NCI-H2029 treated with DMSO at 0.1 percent for 48 hours (cell line): ENCODE measurements at regions not wholly inside any gene's neighbourhood (a gene's known extent, or its start where the extent isn't known, plus 50 kb on each side); places are given as distances from the start of the nearest gene placed in this dataset.
"Not testable (repeated sequence)": the region's sequence is repeated elsewhere in the genome, so short reads cannot be mapped to it uniquely, and the experiment has no call there.

Source experiments
- DNase-seq: peaks from one replicate; lab custom pipeline; 2025; lab: John Stamatoyannopoulos, UW

DNA sequence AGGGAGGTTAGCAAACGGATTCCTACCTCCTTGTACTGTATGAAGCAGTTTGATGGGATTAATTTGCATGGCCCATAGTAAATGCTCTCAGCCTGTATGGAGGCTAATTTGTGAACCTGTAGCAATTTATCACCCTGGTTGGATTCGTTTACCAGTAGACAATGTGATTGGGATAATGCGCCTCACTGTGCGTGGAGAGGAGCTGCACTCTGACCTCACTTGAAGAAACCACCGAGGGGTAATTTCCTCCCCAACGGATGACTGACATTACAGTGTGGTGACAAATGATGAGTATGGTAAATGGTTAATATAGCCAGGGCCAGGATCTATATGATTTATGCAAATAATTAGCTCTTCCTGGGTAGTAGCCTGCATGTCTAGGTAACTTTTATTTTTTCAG, 479.1 kb upstream of the RBFOX1 start:
- no peak for DNase-seq

GRCh38 chr16:6852643-6853225, 479.9 kb upstream of the RBFOX1 start:
- DNase-seq = no peak

DNA sequence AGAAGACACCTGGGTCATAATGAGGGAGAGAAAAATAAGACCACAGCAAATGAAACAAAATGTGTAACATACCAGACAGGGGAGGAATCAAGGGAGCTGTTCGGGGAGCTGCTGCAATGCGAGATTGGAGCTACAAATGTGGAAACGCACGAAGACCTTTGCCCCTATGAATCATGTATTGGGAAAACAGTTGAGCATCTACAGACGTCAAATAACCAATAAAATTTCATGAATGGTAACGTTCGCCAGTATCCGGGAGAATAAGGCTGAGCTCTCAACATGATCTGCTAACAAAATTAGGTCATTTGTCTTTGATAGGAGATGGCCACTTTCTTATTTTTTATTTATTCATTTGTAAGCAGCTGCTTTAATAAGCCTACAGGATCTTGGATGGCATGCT, 486.2 kb upstream of the RBFOX1 start:
- no peak for DNase-seq

- DNase-seq = no peak
Observed at GRCh38 chr16:6841392-6841791, 491.3 kb upstream of the RBFOX1 start.

DNA sequence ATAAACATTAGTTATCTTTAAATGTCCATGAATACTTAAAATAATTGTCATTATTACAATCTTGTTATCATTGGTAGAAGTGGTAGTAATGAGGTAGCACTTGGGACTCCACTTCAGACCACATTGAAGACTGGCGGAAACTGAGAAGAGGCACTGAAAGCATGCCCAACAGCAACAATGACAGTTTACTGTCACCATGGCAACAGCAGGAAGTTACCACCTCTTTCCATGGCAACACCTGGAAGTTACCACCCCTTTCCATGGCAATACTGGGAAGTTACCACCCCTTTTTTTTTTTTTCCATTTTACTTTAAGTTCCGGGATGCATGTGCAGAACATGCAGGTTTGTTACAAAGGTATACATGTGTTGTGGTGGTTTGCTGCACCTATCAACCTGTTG, 494.9 kb upstream of the RBFOX1 start:
- DNase-seq = no peak

DNA sequence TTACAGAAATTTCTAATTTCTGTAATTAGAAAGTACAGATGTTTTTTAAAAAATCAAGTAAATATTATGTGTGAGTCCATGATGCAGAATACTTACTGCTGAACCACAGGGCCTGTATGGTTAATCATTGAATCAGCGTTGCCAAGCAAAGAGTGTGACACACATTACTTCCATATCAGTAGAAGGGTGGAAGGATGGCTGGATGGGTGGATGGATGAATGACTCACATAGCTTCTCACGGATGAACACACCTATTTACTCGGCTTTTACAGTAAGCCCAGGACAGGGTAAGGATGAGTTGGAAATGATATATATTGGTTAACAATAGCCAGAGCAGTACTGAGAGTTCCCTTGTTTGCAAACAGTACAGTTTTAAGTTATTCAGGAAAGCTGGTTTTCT, 495.9 kb upstream of the RBFOX1 start:
- no peak for DNase-seq

DNA sequence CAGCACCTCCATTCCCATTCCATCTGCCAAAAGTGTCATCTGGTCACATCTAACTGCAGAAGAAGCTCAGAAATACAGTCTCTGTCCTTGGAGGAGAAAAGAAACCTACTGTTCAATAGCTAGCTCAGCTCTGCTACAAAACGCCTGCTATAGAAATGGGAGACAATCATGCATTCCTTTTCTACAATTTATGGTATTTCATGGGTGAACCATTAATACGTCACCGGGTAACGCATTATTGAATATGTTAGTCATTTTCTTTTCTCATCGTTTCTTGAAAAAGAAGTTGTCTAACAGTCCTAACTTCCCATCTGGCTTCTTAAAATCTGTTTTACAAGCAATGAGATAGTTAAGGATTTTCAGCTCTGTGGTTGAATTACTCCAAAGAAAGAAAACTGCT, 496.7 kb upstream of the RBFOX1 start:
- DNase-seq = no peak

DNA sequence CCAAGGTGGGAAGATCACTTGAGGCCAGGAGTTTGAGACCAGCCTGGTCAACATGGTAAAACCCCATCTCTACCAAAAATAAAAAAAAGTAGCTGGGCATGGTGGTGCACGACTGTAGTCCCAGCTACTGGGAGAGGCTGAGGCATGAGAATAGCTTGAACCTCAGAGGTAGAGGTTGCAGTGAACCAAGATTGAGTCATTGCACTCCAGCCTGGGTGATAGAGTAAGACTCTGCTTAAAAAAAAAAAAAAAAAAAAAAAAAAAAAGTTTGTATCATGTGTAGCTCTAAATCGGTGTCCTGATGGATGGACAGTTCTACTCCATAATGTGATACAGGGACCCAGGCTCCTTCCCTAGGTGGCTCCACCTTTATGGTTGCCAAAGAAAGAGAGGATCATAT, 497.1 kb upstream of the RBFOX1 start:
- no peak for DNase-seq

GRCh38 chr16:6828690-6829089, 504.0 kb upstream of the RBFOX1 start:
- no peak for DNase-seq

DNA sequence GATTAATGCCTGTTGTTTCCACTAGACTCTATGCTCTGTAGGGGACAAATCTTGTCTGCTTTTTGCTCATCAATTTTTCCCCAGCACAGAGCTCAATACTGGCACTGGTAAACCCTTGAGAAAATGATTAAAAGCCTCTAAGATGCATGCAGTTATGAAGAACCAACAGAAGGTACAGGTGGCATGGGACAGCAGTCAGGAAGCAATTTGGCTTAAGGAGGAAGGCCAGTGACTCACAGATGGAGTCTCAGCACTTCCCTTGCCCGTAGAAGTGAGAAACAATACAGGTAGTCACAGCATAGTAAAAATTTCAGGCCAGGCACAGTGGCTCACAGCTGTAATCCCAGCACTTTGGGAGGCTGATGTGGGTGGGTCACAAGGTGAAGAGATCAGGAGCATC, 504.7 kb upstream of the RBFOX1 start:
- no peak for DNase-seq

DNA sequence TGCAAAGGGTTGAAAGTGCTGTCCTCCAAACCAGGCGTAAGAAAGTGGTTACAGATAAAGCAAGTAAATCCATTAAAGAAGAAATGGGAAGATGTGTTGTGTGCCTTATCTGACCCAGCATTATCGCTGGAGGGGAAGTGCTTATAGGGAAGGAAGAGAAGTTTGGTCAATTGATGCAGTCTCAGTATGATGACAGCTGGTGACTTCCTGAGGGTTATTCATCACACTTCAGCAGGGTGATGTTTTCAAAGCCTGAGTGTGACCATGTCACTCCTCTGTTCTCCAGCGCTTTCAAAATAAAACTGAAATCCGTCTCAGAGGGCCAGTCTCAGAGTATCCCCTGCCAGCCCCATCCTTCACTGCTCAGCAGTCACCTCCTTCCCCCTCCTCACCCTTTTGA, 505.4 kb upstream of the RBFOX1 start:
- DNase-seq = no peak

DNA sequence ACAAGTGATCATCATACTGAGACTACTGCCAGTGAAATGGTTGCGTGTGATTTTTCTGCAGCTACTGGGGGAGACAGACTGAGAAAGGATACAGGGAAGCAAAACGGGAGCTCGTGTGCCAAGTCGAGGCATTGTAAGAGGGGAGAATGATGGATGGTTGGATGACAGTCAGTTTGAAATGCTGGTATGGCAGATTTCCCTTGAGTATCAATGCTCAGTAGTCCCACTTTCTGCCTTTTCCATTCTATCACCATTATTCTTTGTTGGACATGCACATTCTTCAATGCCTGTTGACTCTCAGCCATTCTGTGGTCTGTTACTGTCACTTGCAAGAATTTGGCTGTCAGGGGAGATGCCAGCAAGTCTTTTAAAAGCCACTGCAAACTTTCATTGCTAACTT, 510.6 kb upstream of the RBFOX1 start:
- no peak for DNase-seq

DNA sequence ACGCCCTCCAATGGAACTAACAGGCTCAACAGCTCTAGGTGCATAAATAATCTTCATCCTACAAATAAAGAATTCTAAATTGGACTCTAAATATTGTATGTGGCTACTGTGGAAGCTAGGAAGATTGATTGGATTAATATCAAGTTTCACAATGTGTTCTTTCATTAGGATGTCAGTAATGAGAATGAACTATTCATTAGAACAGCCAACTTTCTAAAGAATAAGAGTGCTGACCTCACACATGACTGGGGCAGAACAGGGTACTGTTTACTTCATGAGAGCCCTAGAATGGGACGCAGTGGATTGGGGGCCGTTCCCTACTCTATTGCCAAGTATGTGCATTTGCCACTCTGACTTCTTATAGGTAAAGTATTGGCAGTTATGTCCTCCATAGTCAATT, 528.2 kb upstream of the RBFOX1 start:
- DNase-seq = no peak

- DNase-seq = no peak
Observed at GRCh38 chr16:6803176-6803575, 529.5 kb upstream of the RBFOX1 start.

- no peak for DNase-seq
Observed at GRCh38 chr16:6797223-6797622, 535.4 kb upstream of the RBFOX1 start.

DNA sequence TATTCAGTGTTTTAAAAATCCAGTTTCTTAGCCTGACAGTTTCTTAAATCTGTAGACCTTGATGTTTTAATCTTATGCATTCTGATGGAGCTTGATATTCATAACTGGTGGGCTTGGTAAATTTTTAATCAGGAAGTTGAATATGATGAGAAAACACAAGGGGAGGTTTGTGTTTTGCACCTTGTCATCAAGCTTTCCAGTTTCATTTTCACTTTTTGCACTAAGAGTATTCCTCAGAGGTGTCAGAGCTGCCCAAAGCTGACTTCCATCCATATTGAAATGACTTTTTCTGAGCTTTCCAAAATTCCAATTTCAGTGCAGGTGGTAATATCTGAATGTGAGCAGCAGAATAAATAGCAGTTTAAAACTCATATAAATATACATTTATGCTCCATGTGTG, 555.0 kb upstream of the RBFOX1 start:
- DNase-seq = no peak

GRCh38 chr16:6775712-6776111, 556.9 kb upstream of the RBFOX1 start:
- DNase-seq = no peak

DNA sequence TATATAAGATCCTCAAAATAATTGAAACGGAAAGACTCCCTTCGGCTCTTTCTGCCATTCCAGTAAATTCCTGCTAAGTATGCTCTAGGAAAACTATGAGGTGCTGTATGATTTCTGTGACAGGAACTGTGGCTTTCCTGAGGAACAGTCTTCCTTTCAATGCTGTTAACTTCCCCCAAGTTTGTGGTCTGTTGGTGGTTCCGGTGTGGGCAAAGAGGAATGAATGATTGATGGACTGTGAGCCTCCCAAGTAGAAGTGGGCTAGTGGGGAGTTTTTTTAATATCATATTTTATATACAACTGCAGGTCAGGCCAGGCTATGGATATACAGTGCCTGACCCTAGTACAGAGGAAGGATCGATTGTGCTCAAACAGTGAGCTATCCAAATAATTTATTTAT, 560.7 kb upstream of the RBFOX1 start:
- DNase-seq = no peak

- DNase-seq = no peak
Observed at GRCh38 chr16:6753553-6753952, 579.1 kb upstream of the RBFOX1 start.

- DNase-seq = no peak
Observed at GRCh38 chr16:6751191-6751590, 581.5 kb upstream of the RBFOX1 start.

- no peak for DNase-seq
Observed at GRCh38 chr16:6749698-6750097, 582.9 kb upstream of the RBFOX1 start.

DNA sequence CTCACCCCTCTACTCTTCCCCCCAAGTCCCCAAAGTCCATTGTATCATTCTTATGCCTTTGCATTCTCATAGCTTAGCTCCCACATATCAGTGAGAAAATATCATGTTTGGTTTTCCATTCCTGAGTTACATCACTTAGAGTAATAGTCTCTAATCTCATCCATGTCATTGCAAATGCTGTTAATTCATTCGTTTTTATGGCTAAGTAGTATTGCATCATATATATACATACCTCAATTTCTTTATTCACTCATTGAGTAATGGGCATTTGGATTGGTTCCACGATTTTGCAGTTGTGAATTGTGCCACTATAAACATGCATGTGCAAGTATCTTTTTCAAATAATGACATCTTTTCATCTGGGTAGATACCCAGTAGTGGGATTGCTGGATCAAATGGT, 596.3 kb upstream of the RBFOX1 start:
- DNase-seq = not testable (repeated sequence)

DNA sequence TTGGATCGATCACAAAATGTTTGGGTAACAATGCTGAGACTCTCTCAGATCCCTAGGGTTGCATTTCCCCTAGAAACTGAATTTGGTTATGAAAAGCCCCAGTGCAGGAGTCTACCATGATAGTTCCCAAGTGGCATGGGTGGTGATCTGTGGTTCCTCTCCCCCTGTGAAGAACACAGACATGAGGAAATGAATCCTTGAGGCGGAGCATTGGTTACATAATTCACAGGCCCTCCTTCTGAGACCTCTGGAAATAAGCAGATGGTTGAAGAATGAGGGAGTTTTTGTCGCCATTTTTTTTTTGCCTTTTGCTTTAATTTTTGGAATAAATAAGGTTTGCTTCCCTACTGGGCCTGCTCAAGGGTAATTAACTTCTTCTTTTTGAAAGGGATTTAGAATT, 597.0 kb upstream of the RBFOX1 start:
- DNase-seq = no peak

DNA sequence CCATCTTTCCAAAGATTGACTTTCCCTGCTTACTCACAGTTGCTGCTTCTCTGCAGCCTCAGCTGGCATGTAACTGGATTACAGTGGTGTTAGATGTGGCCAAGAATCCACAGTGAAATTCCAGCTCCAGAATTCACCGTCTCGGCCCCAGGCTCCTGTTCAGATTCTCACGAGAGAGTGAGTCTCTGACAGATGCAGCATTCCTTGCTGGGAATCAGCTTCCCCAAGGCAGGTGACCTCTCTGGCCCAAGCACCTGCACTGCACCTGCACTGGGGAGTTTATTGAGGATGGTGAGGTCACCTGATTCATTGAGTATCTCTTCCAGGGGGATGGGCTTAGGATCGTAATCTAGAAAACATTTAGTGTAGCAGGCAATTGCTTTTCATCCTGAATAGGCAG, 600.5 kb upstream of the RBFOX1 start:
- no peak for DNase-seq

- no peak for DNase-seq
Observed at GRCh38 chr16:6728381-6728780, 604.3 kb upstream of the RBFOX1 start.
